HG03558 (cell line): ENCODE measurements at regions not wholly inside any gene's neighbourhood (a gene's known extent, or its start where the extent isn't known, plus 50 kb on each side); places are given as distances from the start of the nearest gene placed in this dataset.
"Not testable (repeated sequence)": the region's sequence is repeated elsewhere in the genome, so short reads cannot be mapped to it uniquely, and the experiment has no call there.

Experiments used
- ATAC-seq: cut with Tn5 transposase; IDR thresholded peaks from one replicate; pipeline ENCODE4 v1.9.1; 2021; ENCODE audit warnings: moderate number of reproducible peaks; ENCODE audit not compliant: unreplicated experiment; ENCODE audit errors: extremely low read depth

- no peak for ATAC-seq
Measured at GRCh38 chr13:105846923-105847322, 688.5 kb downstream of the EFNB2 start.

GRCh38 chr13:105841286-105841685 is 694.2 kb downstream of the EFNB2 start:
- ATAC-seq = no peak

- no peak for ATAC-seq
Measured at GRCh38 chr13:105838231-105838630, 697.2 kb downstream of the EFNB2 start.

GRCh38 chr13:105837295-105837694 is 698.2 kb downstream of the EFNB2 start:
- not testable (repeated sequence) for ATAC-seq

GRCh38 chr13:105830821-105831220 is 704.6 kb downstream of the EFNB2 start:
- ATAC-seq = no peak

GRCh38 chr13:105827111-105827809 is 708.2 kb downstream of the EFNB2 start:
- no peak for ATAC-seq

GRCh38 chr13:105825071-105825470 is 710.4 kb downstream of the EFNB2 start:
- ATAC-seq = no peak

- no peak for ATAC-seq
Measured at GRCh38 chr13:105821337-105821736, 714.1 kb downstream of the EFNB2 start.

- no peak for ATAC-seq
Measured at GRCh38 chr13:105820415-105820814, 715.0 kb downstream of the EFNB2 start.

- no peak for ATAC-seq
Measured at GRCh38 chr13:105817498-105817897, 718.0 kb downstream of the EFNB2 start.

- ATAC-seq = no peak
Measured at GRCh38 chr13:105816994-105817393, 718.5 kb downstream of the EFNB2 start.

- ATAC-seq = no peak
Measured at GRCh38 chr13:105814902-105815250, 720.6 kb downstream of the EFNB2 start.

- no peak for ATAC-seq
Measured at GRCh38 chr13:105814219-105814901, 721.1 kb downstream of the EFNB2 start.

- no peak for ATAC-seq
Measured at GRCh38 chr13:105806628-105806920, 728.9 kb downstream of the EFNB2 start.

GRCh38 chr13:105805892-105806627 is 729.4 kb downstream of the EFNB2 start:
- ATAC-seq = no peak

- ATAC-seq = no peak
Measured at GRCh38 chr13:105804561-105805190, 730.8 kb downstream of the EFNB2 start.

GRCh38 chr13:105799155-105799554 is 736.3 kb downstream of the EFNB2 start:
- no peak for ATAC-seq

- no peak for ATAC-seq
Measured at GRCh38 chr13:105798541-105798940, 736.9 kb downstream of the EFNB2 start.

- no peak for ATAC-seq
Measured at GRCh38 chr13:105796081-105796480, 739.4 kb downstream of the EFNB2 start.

GRCh38 chr13:105790923-105791322 is 744.5 kb downstream of the EFNB2 start:
- ATAC-seq = no peak

GRCh38 chr13:105788530-105788929 is 746.9 kb downstream of the EFNB2 start:
- ATAC-seq = no peak
